ENCODE measurements at regions not wholly inside any gene's neighbourhood (a gene's known extent, or its start where the extent isn't known, plus 50 kb on each side); places are given as distances from the start of the nearest gene placed in this dataset.
"Not testable (repeated sequence)": the region's sequence is repeated elsewhere in the genome, so short reads cannot be mapped to it uniquely, and the experiment has no call there.

DNA sequence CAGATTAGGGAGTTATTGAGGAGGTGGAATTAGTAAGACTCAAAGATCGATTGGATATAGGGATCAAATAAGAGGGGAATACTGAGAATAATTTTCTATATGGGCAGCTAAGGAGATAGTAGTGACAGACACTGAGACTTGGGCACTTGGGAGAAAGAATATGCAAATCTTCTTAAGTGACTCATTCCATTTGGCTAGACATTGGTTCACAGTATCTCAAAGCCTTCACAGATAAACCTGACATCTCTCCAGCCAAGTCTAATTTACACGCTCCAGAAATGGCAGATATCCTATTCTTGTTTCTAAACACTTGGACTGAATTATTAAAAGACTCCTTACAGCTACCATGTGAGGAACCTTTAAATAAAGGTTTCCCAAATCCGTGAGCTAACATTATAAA is 104.6 kb upstream of the ADAMTS9 start:
- DNase-seq = no peak

DNA sequence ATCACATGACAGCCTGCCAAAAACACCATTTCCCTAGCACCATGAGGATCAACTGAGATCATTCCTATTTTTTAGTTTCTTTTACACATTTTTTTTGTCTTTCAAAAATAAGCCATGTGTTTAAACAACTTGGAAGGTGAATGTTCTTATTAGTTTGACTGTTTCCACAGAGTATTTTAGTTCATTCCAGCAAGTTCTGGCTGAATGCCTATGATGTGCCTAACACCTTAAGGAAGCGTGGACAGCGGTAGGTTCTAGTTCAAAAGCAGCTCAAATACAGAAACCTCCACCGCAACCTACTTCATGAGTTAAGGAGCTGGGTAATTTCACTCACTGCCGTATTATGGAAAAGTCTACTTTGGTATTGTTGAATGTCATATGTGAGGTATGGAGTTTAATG is 101.3 kb upstream of the ADAMTS9 start:
- no peak for DNase-seq

- no peak for DNase-seq
Measured at GRCh38 chr3:64783200-64783599, 95.4 kb upstream of the ADAMTS9 start.

GRCh38 chr3:64780923-64781322 is 93.1 kb upstream of the ADAMTS9 start:
- not testable (repeated sequence) for DNase-seq

DNA sequence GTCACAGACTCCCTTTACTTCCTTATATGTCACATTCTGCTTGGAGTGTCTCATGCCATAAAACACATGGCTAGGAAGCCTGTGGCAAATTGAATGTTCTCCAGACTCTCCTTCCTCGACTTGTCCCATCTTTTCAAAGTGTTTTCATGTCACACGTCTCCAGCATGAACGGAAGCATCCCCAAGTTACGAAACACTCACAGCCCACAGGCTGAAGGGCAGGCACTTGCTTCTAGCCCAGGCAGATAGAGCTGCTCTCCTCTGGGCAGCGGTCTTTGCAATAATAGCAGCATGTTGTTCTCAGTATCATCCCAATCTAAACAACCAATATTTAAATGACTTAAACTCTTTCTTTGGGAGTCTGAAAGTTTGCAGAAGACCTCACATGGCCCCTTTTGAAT is 85.3 kb upstream of the ADAMTS9 start:
- no peak for DNase-seq

GRCh38 chr3:64766440-64766839 is 78.6 kb upstream of the ADAMTS9 start:
- peak; percentile 10 for DNase-seq

GRCh38 chr3:64765947-64766346 is 78.1 kb upstream of the ADAMTS9 start:
- no peak for DNase-seq

DNA sequence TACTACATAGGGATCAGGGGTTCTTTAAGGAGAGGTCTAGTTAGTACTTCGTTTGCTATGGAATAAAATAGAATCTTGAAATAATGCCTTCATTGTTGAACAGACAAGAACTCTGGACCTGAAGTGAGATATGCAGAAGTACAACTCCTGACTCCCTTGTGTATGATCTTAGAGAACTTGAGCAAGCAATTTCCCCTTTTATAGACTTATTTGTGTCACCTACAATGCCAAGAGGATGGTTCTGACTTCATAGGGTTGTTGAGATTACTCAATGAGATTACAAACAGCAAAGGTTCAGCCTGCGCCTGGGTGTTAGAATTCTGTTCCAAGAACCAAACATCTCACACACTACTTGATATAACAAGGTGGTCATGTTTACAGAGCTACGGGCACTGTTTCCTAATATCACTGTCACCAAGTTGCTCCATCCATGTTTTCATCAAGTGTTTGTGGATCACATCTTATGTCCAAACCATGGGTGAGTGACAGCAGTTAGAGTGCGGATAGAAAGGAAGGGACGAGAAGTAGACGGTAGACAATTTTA is 76.7 kb upstream of the ADAMTS9 start:
- DNase-seq = no peak

GRCh38 chr3:64763980-64764379 is 76.2 kb upstream of the ADAMTS9 start:
- no peak for DNase-seq

DNA sequence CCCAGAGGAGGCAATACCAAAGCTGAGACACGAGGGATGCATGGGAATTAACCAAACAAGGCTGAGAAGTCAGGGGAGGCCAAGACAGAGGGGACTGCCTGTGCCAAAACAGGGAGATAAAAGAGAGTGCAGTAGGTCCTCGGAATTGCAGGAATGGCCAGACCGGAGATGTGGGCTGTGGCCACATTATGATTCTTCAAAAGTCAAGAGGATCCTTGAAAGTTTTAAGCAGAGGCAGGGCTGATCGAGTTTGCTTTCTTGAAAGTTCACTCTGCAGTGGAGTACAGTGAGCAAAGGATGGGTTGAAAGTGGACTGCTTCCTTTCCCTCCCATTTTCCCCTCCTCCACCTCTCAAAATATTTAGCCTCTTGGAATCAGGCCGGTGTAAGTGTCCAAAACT is 73.9 kb upstream of the ADAMTS9 start:
- DNase-seq = no peak

DNA sequence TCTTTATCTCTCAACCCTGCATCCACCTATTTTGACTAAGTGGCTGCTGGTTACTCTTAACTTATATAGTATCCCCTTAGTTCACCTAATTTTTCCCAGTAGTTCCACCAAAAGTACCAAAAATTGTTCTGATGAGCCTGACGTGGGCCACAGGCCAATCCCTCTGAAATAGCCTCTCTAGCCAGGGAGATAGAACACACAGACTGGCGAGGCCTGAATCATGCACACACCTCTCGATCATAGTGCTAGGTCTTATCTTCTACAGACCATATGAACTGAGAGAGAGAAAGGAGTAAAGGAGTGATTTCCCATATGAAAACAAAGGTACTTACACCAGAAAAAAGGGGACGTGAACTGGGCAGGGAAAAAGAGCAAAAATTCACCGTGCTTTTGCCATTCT is 72.5 kb upstream of the ADAMTS9 start:
- DNase-seq = no peak

DNA sequence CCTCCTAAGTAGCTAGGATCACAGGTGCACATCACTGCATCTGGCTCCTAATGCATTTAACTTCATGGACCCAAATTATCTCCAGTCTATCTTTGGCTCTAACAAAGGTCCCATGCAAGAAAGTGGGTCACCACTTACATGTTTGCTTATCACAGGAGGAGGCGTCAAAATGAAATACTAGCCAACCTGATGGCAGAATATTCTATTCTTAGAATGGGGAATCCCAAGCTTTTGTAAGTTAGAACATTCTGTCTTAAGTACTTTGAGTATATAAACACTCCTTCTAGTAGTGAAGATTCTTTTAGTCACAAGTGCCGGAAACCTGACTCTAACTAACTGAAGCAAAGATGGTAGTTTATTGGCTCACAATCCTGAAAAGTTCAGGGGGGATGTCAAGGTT is 72.0 kb upstream of the ADAMTS9 start:
- no peak for DNase-seq

- DNase-seq = no peak
Measured at GRCh38 chr3:64756398-64756986, 68.7 kb upstream of the ADAMTS9 start.

GRCh38 chr3:64748244-64748904 is 60.6 kb upstream of the ADAMTS9 start:
- DNase-seq = no peak

DNA sequence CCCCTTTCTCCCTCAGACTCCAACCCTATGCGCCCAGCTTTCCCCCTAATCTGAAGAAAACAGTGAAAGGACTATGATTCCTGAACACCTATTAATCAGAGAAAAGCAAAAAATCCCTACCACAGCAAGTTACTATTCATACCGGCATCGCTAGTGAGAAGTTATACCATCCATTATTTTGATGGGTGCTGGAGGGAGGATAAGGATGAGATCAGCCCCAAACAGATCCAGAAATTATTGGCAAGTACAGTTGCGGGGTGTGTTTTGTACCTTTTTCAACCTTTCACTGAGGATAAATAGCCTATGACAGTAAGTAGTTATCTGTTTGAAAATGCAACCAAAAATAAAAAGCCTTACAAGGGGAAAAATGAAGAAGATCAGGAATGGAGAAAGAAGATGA is 59.9 kb upstream of the ADAMTS9 start:
- no peak for DNase-seq

DNA sequence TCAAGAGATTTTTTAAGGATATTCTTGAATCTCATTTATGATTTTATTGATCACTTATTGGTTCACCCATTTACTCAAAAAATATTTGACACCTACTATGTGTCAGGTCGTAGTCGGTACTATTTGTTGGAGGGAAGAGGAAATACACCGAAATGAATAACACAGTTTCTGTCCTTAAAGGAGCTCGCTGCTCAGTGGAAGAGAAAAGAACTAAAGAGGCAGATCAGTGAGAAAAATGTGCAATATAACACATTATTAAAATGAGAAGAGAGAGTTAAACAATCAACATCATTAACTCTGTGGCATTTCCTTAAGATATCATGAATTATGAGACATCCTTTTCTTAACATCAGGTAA is 56.1 kb upstream of the ADAMTS9 start:
- DNase-seq = no peak

- DNase-seq = no peak
Measured at GRCh38 chr3:64743156-64743886, 55.5 kb upstream of the ADAMTS9 start.

- DNase-seq = no peak
Measured at GRCh38 chr3:64741341-64741740, 53.5 kb upstream of the ADAMTS9 start.

DNA sequence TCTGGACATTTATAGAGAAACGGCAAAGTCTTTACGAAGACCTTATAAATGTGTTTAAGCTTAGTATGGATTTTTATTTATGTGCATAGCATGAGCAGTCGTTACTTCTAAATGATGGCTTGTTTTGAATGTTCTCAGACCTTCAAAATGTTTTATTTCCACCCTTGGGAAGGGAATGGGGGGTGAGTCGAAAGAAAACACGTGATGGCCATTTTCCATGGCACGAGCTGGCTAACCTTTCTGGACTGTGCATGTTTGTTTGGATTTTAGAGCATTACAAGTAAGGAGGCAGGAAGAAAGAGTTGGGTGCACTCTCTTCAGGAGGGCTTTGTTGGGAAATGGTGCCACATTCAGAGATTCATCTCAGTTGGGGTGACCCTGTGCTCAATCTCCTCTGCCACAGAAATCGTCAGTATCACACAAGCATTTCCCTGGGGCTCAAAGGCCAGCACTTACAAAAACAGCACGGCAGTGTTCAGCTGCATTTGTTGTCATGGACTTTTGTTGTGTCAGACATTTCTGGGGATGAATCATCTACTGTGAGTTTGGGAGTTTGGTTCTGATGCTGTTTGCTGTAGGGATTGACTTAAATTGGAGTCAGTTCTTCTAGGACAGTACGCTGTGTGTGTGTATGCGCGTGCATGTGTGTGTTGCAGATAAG is 52.3 kb upstream of the ADAMTS9 start:
- DNase-seq = no peak
